Stomach (tissue), 8 donors: ENCODE measurements at regions not wholly inside any gene's neighbourhood (a gene's known extent, or its start where the extent isn't known, plus 50 kb on each side); places are given as distances from the start of the nearest gene placed in this dataset.
A peak's percentile ranks its signal among the peaks of the same experiment; 100 is the strongest.

Experiments
- DNase-seq, 2 donors: peaks; one replicate each; pipeline versions ENCODE4 v3.0.0 to v3.0.0-alpha.2; 2013 to 2019
- H3K27ac ChIP-seq, 5 donors: fragments of 200-600 bp in 4 of 5; sonication (generic) in 4 of 5; one replicate each; pipeline ENCODE4 v1.5.1; 2013 to 2019; ENCODE audit warnings: mild to moderate bottlenecking in 1 of 5, moderate library complexity in 1 of 5
- H3K27me3 ChIP-seq, 3 donors: fragments of 200-600 bp; sonication (generic); one replicate each; pipeline ENCODE4 v1.5.1; 2017 to 2019; ENCODE audit warnings: mixed run types in 1 of 3
- H3K36me3 ChIP-seq, 4 donors: fragments of 200-600 bp; sonication (generic); 1 replicate in 3 of 4; 2 replicates in 1 of 4; pipeline ENCODE4 v1.5.1; 2016 to 2019
- H3K4me1 ChIP-seq, 4 donors: fragments of 200-600 bp; sonication (generic); one replicate each; pipeline ENCODE4 v1.5.1; 2016 to 2019
- H3K4me3 ChIP-seq, 4 donors: fragments of 200-600 bp; sonication (generic) in 3 of 4; one replicate each; pipeline ENCODE4 v1.5.1; 2016 to 2019; ENCODE audit warnings: mild to moderate bottlenecking in 1 of 4
- H3K9me3 ChIP-seq, 4 donors: fragments of 200-600 bp; sonication (generic); one replicate each; pipeline ENCODE4 v1.5.1; 2016 to 2019
- EP300 ChIP-seq: sonication (generic); formaldehyde crosslinking; IDR thresholded peaks from one replicate; pipeline ENCODE4 v1.6.1; 2017; ENCODE audit warnings: antibody characterized with exemption
- POLR2A ChIP-seq, 4 donors: fragments of 450-650 bp; IDR thresholded peaks; one replicate each; pipeline ENCODE4 v1.6.1; 2016; ENCODE audit warnings: antibody characterized with exemption in 4 of 4, control low read depth in 2 of 4, mild to moderate bottlenecking in 1 of 4, moderate library complexity in 1 of 4
- POLR2AphosphoS5 ChIP-seq, 3 donors: sonication (generic); formaldehyde crosslinking; IDR thresholded peaks; one replicate each; pipeline ENCODE4 v1.6.1; 2016; ENCODE audit warnings: antibody characterized with exemption in 3 of 3
- WGBS, 5 donors: extraction: QIAGEN DNeasy Blood & Tissue Kit in 3 of 5; methylation state at CpG; one replicate each; pipeline versions ENCODE4 v1.1.5 to v1.1.7; 2013 to 2018; 5-methylcytosine and 5-hydroxymethylcytosine counted together
- intact Hi-C: fragments of 100-400 bp; cut with DNase I; formaldehyde crosslinking; loops from one replicate; pipeline ENCODE4 v1.15.1; 2023; ENCODE audit warnings: low total_unique reads
- TF ChIP-seq, protein P1 (sequence below), 7 experiments: fragments of 450-650 bp in 4 of 7; fragments of 200-600 bp in 3 of 7; sonication (generic) in 3 of 7; IDR thresholded peaks; one replicate each; pipeline ENCODE4 v1.5.1; 2016 to 2019; ENCODE audit warnings: antibody characterized with exemption in 7 of 7, control low read depth in 2 of 7, mild to moderate bottlenecking in 1 of 7
- donor health status: healthy with polysubstance abuse.
- donor health status: Bipolar disorder and iron deficiency.
- donor health status: healthy.

DNA sequence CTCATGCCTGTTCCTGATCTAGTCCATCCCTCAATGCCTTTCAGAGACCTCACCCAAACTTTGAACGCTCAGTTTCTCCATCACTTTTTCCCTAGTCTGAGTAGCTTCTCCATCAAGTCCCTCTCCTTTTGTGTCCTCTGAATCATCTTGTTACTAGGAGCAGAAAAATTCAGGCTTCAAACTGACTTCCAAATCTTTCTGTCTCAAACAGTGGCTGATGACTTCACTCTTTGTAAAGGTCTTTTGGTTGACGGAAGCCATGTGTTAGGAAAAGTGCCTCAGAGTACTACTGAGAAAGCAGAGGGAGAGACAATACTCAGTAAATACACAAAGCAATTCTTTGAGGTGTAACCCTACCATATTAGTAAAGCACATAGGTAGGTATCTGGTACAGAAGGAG is 65.7 kb upstream of the CAMK2D start:
- Histone ChIP-seq H3K27ac (no peak overlapping the region), H3K4me1 (no peaks in the 10 kb centered on the region), H3K27me3 (no peaks in the 10 kb centered on the region), H3K36me3 (no peaks in the 10 kb centered on the region), H3K4me3 (no peak overlapping the region), H3K9me3 (no peaks in the 10 kb centered on the region)
- 87 to 92% (median 87%) methylated on average over 2 of the region's 2 CpGs for WGBS, 5 donors
- no peak for DNase-seq
- TF ChIP-seq EP300 (no peak), POLR2AphosphoS5 (IDR thresholded peaks at IDR 0.05) (no peak), POLR2A (IDR thresholded peaks at IDR 0.05) (no peak)
- TF ChIP-seq, protein P1, sequence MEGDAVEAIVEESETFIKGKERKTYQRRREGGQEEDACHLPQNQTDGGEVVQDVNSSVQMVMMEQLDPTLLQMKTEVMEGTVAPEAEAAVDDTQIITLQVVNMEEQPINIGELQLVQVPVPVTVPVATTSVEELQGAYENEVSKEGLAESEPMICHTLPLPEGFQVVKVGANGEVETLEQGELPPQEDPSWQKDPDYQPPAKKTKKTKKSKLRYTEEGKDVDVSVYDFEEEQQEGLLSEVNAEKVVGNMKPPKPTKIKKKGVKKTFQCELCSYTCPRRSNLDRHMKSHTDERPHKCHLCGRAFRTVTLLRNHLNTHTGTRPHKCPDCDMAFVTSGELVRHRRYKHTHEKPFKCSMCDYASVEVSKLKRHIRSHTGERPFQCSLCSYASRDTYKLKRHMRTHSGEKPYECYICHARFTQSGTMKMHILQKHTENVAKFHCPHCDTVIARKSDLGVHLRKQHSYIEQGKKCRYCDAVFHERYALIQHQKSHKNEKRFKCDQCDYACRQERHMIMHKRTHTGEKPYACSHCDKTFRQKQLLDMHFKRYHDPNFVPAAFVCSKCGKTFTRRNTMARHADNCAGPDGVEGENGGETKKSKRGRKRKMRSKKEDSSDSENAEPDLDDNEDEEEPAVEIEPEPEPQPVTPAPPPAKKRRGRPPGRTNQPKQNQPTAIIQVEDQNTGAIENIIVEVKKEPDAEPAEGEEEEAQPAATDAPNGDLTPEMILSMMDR (IDR thresholded peaks at IDR 0.05), result no peak
- intact Hi-C loops, result no loop called here

DNA sequence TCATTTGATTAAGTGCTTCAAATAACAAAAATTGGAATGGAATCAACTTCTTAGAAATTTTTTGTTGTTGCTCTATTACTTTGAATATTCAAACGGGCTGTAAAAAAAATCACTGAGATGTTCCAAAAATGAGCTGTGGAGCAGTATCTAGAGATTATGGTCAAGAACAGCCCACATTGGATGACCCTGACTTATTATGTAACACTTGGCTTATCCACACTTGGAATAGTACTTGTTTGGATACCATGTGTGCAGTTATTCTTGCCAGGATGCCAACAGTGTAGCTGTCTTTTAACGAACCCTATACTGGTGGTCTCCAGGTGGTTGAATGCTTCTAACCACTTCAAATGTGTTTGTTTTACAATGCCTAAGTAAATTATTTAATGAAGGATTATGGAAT is 64.9 kb upstream of the CAMK2D start:
- TF ChIP-seq EP300, result no peak
- TF ChIP-seq POLR2AphosphoS5 (IDR thresholded peaks at IDR 0.05), result no peak
- H3K4me3 ChIP-seq, result no peak overlapping the region
- no peaks in the 10 kb centered on the region for H3K36me3 ChIP-seq
- no peak overlapping the region for H3K27ac ChIP-seq
- intact Hi-C loops, result no loop called here
- no peaks in the 10 kb centered on the region for H3K4me1 ChIP-seq
- no peak for DNase-seq
- H3K27me3 ChIP-seq, result no peaks in the 10 kb centered on the region
- H3K9me3 ChIP-seq, result no peaks in the 10 kb centered on the region
- 49 to 75% (median 69%) methylated on average over 2 of the region's 2 CpGs for WGBS, 5 donors

DNA sequence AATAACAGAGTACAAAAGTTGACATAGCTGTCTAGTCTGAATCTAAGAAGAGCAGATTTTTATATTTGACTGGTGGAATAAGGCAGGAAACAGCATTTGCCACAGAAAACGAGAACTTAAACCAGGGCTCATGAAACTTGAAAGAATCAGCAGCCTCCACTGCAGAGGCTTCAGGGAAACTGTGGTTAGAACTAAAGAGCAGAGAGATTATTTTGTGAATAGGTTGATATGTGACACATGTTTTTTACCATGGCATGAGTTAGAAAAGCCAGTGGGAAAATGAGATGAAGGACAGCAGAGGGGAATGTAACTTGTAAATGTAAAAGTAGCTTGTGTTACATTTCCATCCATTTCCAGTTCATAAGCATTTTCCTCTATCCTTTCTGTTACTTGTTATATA is 63.7 kb upstream of the CAMK2D start:
- H3K4me1 ChIP-seq, result no peaks in the 10 kb centered on the region
- intact Hi-C loops, result no loop called here
- H3K9me3 ChIP-seq, result no peaks in the 10 kb centered on the region
- TF ChIP-seq POLR2AphosphoS5 (IDR thresholded peaks at IDR 0.05) (no peak), POLR2A (IDR thresholded peaks at IDR 0.05) (no peak), EP300 (no peak)
- TF ChIP-seq, protein P1 (IDR thresholded peaks at IDR 0.05), result no peak
- no peak overlapping the region for H3K4me3 ChIP-seq
- 56 to 69% (median 58%) methylated on average over 1 of the region's 1 CpG for WGBS, 5 donors
- no peaks in the 10 kb centered on the region for H3K27me3 ChIP-seq
- DNase-seq, result peak in 1 of 2 donors; percentile 37
- H3K36me3 ChIP-seq, result no peaks in the 10 kb centered on the region
- no peak overlapping the region for H3K27ac ChIP-seq

DNA sequence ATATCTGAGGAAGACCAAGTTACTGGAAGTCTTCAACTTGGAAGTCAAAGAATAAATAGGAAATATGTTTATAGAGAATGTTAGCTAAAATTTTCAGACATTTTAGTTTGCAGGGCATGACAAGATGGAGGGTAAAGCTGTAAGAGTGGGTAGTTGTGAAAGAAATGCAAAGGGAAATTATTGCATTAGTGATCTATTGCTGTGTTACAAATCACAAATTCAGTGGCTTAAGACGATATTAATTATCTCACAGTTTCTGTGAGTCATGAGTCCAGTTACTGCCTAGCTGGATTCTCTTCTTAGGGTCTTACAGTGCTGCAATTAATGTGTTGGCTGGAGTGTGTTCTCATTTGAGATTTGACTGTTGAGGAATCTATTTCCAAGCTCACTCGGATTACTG is 62.9 kb upstream of the CAMK2D start:
- no peaks in the 10 kb centered on the region for H3K9me3 ChIP-seq
- intact Hi-C loops, result no loop called here
- H3K27ac ChIP-seq, result no peak overlapping the region
- WGBS, 5 donors, result 75 to 92% (median 84%) methylated on average over 2 of the region's 2 CpGs
- no peak for DNase-seq
- TF ChIP-seq POLR2A (IDR thresholded peaks at IDR 0.05) (no peak), EP300 (no peak), POLR2AphosphoS5 (IDR thresholded peaks at IDR 0.05) (no peak)
- TF ChIP-seq, protein P1 (IDR thresholded peaks at IDR 0.05), result no peak
- H3K4me3 ChIP-seq, result no peak overlapping the region
- no peaks in the 10 kb centered on the region for H3K27me3 ChIP-seq
- no peaks in the 10 kb centered on the region for H3K36me3 ChIP-seq
- no peaks in the 10 kb centered on the region for H3K4me1 ChIP-seq

DNA sequence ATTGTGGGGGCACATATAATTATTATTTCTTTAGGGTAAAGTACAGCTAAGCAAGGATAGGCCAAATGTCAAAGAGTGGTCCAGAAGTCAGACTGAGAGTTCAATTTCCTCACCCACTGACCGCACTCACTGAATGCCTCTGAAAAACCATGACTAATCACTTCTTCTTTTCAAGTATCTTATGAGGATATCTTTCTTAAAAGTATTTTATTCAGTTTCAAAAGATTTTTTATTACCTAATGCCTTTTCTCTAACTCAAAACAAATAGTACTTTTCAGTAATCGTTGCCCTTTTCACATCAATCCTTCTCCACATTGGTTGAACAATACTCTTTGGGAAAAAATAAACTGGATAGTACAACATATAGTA is 61.7 kb upstream of the CAMK2D start:
- H3K9me3 ChIP-seq, result no peaks in the 10 kb centered on the region
- no peak overlapping the region for H3K4me3 ChIP-seq
- TF ChIP-seq EP300, result no peak
- TF ChIP-seq, protein P1 (IDR thresholded peaks at IDR 0.05), result no peak
- TF ChIP-seq POLR2A (IDR thresholded peaks at IDR 0.05), result no peak
- no peak for TF ChIP-seq POLR2AphosphoS5 (IDR thresholded peaks at IDR 0.05)
- DNase-seq, result no peak
- H3K27ac ChIP-seq, result no peak overlapping the region
- WGBS, 5 donors, result 63 to 78% (median 72%) methylated on average over 2 of the region's 2 CpGs
- H3K4me1 ChIP-seq, result no peaks in the 10 kb centered on the region
- H3K27me3 ChIP-seq, result no peaks in the 10 kb centered on the region
- H3K36me3 ChIP-seq, result no peaks in the 10 kb centered on the region
- intact Hi-C loops, result no loop called here
